IMR-90 (cell line): ENCODE measurements at regions not wholly inside any gene's neighbourhood (a gene's known extent, or its start where the extent isn't known, plus 50 kb on each side); places are given as distances from the start of the nearest gene placed in this dataset.

Experiments
- ATAC-seq: fragments of 200-7000 bp; cut with Tn5 transposase; 2 replicates; pipeline ENCODE4 v1.9.1; 2020; ENCODE audit warnings: low read depth, mild to moderate bottlenecking, moderate library complexity
- BruUV-seq: library from RNA; stranded (reverse); fragments of 400-500 nt; replicated peaks from 2 replicates; lab custom pipeline; 2021; lab: Mats Ljungman, UMichigan
- CTCF ChIA-PET: fragments of 300-600 bp; formaldehyde crosslinking; extraction: SDS; loops from one replicate; lab custom pipeline; 2021; ENCODE audit warnings: antibody characterized with exemption; lab: Yijun Ruan, JAX
- POLR2A ChIA-PET: fragments of 300-600 bp; sonication (Branson Sonifier 250); formaldehyde crosslinking; loops from one replicate; lab custom pipeline; 2022; ENCODE audit warnings: antibody characterized with exemption; ENCODE audit not compliant: unreplicated experiment; lab: Charles Lee
- DNase-seq: peaks from one replicate; pipeline ENCODE4 v3.0.0; 2013
- H2AFZ ChIP-seq: replicated peaks from 2 replicates; pipeline ENCODE3; 2013; ENCODE audit warnings: low read length, mild to moderate bottlenecking; ENCODE audit not compliant: poor library complexity
- H2AK5ac ChIP-seq: 2 replicates; pipeline ENCODE4 v1.6.1; 2013; ENCODE audit warnings: low read depth, low read length, inconsistent platforms
- H2AK9ac ChIP-seq: replicated peaks from 2 replicates; pipeline ENCODE3; 2013; ENCODE audit warnings: mild to moderate bottlenecking, low read depth, low read length, moderate library complexity; ENCODE audit not compliant: poor library complexity
- H2BK120ac ChIP-seq: 2 replicates; pipeline ENCODE4 v1.6.1; 2013; ENCODE audit warnings: low read depth, low read length, inconsistent platforms
- H2BK15ac ChIP-seq: 3 replicates; pipeline ENCODE4 v1.6.1; 2013; ENCODE audit warnings: low read depth, low read length, inconsistent platforms
- H2BK20ac ChIP-seq: 2 replicates; pipeline ENCODE4 v1.6.1; 2013; ENCODE audit warnings: low read depth, mild to moderate bottlenecking, inconsistent platforms, low read length, moderate library complexity
- H2BK5ac ChIP-seq: 2 replicates; pipeline ENCODE4 v1.6.1; 2013; ENCODE audit warnings: mild to moderate bottlenecking, low read depth, low read length, inconsistent platforms; ENCODE audit not compliant: poor library complexity, severe bottlenecking
- H3K14ac ChIP-seq: replicated peaks from 2 replicates; pipeline ENCODE4 v1.6.1; 2013; ENCODE audit warnings: low read depth, low read length, inconsistent platforms
- H3K18ac ChIP-seq: 2 replicates; pipeline ENCODE4 v1.6.1; 2013; ENCODE audit warnings: low read depth, low read length, control low read depth
- H3K23ac ChIP-seq: 2 replicates; pipeline ENCODE4 v1.6.1; 2013; ENCODE audit warnings: low read depth, low read length, inconsistent platforms
- H3K27ac ChIP-seq: 2 replicates; pipeline ENCODE4 v1.5.1; 2013; ENCODE audit warnings: mild to moderate bottlenecking, control low read depth, low read length; ENCODE audit not compliant: insufficient read depth
- H3K27me3 ChIP-seq: 2 replicates; pipeline ENCODE4 v1.6.1; 2013; ENCODE audit warnings: low read length; ENCODE audit not compliant: control insufficient read depth, insufficient read depth
- H3K36me3 ChIP-seq: 2 replicates; pipeline ENCODE4 v1.6.1; 2013; ENCODE audit warnings: low read length, mixed read lengths; ENCODE audit not compliant: control insufficient read depth, insufficient read depth
- H3K4ac ChIP-seq: 2 replicates; pipeline ENCODE4 v1.6.1; 2013; ENCODE audit warnings: low read depth, low read length, inconsistent platforms
- H3K4me1 ChIP-seq: 2 replicates; pipeline ENCODE4 v1.6.1; 2013; ENCODE audit warnings: low read length, mixed read lengths; ENCODE audit not compliant: control insufficient read depth, insufficient read depth
- H3K4me2 ChIP-seq: 2 replicates; pipeline ENCODE4 v1.6.1; 2013; ENCODE audit warnings: low read depth, mild to moderate bottlenecking, control low read depth, low read length, moderate library complexity
- H3K4me3 ChIP-seq: 2 replicates; pipeline ENCODE4 v1.5.1; 2013; ENCODE audit warnings: low read depth, mild to moderate bottlenecking, control low read depth, low read length, moderate library complexity; ENCODE audit not compliant: insufficient read depth
- H3K56ac ChIP-seq: 2 replicates; pipeline ENCODE4 v1.6.1; 2013; ENCODE audit warnings: low read length, inconsistent platforms; ENCODE audit not compliant: insufficient read depth; ENCODE audit errors: extremely low read depth
- H3K79me1 ChIP-seq, 2 experiments: 2 replicates each; pipeline ENCODE4 v1.6.1; 2013; ENCODE audit warnings: low read length in 2 of 2, inconsistent platforms in 1 of 2, low read depth in 1 of 2
- H3K9ac ChIP-seq: 2 replicates; pipeline ENCODE4 v1.6.1; 2013; ENCODE audit warnings: low read depth, low read length, control low read depth
- H3K9me1 ChIP-seq: 2 replicates; pipeline ENCODE4 v1.6.1; 2013; ENCODE audit warnings: low read length, inconsistent platforms; ENCODE audit not compliant: insufficient read depth
- H3K9me3 ChIP-seq: 2 replicates; pipeline ENCODE4 v1.6.1; 2013; ENCODE audit warnings: low read length; ENCODE audit not compliant: control insufficient read depth, insufficient read depth
- H4K20me1 ChIP-seq: 2 replicates; pipeline ENCODE4 v1.6.1; 2013; ENCODE audit warnings: low read length, inconsistent platforms; ENCODE audit not compliant: insufficient read depth
- H4K5ac ChIP-seq: 2 replicates; pipeline ENCODE4 v1.6.1; 2013; ENCODE audit warnings: mild to moderate bottlenecking, low read depth, low read length, control low read depth
- H4K8ac ChIP-seq, 2 experiments: 2 replicates each; pipeline ENCODE4 v1.6.1; 2013; ENCODE audit warnings: low read depth in 2 of 2, low read length in 2 of 2, control low read depth in 1 of 2, inconsistent platforms in 1 of 2
- H4K91ac ChIP-seq: 2 replicates; pipeline ENCODE4 v1.6.1; 2013; ENCODE audit warnings: low read depth, low read length, inconsistent platforms; ENCODE audit not compliant: insufficient read depth
- BHLHE40 ChIP-seq: fragments of 150-350 bp; IDR thresholded peaks from 2 replicates; pipeline ENCODE4 v1.6.1; 2016; ENCODE audit warnings: mild to moderate bottlenecking, low read depth, low read length
- MAFK ChIP-seq: IDR thresholded peaks from 2 replicates; pipeline ENCODE4 v1.6.1; 2012; ENCODE audit warnings: low read depth, low read length, improper control_type of control experiment
- MXI1 ChIP-seq: IDR thresholded peaks from 2 replicates; pipeline ENCODE4 v1.6.1; 2012; ENCODE audit warnings: low read depth, mild to moderate bottlenecking, low read length, moderate library complexity, borderline replicate concordance
- SMC3 ChIP-seq: fragments of 150-350 bp; IDR thresholded peaks from 2 replicates; pipeline ENCODE4 v1.6.1; 2016; ENCODE audit warnings: low read depth, mild to moderate bottlenecking, antibody characterized with exemption, low read length, moderate library complexity
- whole genome bisulfite sequencing, 2 experiments: methylation state at CpG; one replicate each; pipeline versions ENCODE4 v1.1.5 to v1.1.7; 2013; ENCODE audit warnings: missing lambda C conversion rate in 2 of 2; ENCODE audit not compliant: insufficient read length in 1 of 2; ENCODE audit errors: extremely low coverage in 2 of 2; 5-methylcytosine and 5-hydroxymethylcytosine counted together
- dilution Hi-C: fragments of 300-500 bp; cut with HindIII; formaldehyde crosslinking; loops from one replicate; pipeline ENCODE4 v1.14.3; 2018; ENCODE audit warnings: low sequenced_read_pairs; ENCODE audit not compliant: unreplicated experiment
- in situ Hi-C: fragments of 300-500 bp; cut with MboI; formaldehyde crosslinking; loops from 3 replicates; pipeline ENCODE4 v1.14.3; 2019; ENCODE audit warnings: low sequenced_read_pairs, inconsistent platforms, mixed read lengths
- intact Hi-C: fragments of 100-400 bp; cut with micrococcal nuclease; formaldehyde crosslinking; loops from 2 replicates; pipeline ENCODE4 v1.10.0; 2022
- TF ChIP-seq, protein P1 (sequence below): fragments of 150-350 bp; IDR thresholded peaks from 2 replicates; pipeline ENCODE4 v1.6.1; 2016; ENCODE audit warnings: low read depth, mild to moderate bottlenecking, low read length, moderate library complexity, borderline replicate concordance
- TF ChIP-seq, protein P2 (sequence below): conservative IDR thresholded peaks from 2 replicates; pipeline ENCODE4 v1.5.1; 2012; ENCODE audit warnings: mild to moderate bottlenecking, low read depth, low read length, improper control_type of control experiment

DNA sequence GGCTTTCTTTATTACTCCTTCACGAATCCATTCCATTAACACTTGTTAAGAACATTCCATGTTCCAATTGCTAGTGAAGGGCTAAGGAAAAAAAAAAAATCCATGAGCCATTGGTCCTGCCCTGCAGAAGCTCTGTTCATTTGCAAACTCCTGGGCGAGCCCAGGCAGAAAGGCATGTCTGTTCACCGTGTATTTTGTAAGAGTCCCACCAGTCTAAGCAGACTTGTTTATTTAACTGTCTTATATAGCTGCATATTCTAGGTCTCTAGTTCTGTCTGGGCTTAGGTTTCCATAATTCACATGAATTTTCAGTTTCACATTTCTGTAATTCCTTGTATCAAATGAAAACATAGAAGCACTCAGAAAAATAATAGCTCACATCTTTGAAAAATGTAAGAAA, 97.4 kb upstream of the POU2AF2 start:
- no peak overlapping the region for H2AK5ac ChIP-seq
- in situ Hi-C loops (no loop called here), dilution Hi-C loops (no loop called here), intact Hi-C loops (no loop called here)
- H2AK9ac ChIP-seq, result no peak overlapping the region
- no peaks in the 10 kb centered on the region for H3K9me3 ChIP-seq
- BruUV-seq, result no TSS peak
- no peak overlapping the region for H2BK20ac ChIP-seq
- no peak overlapping the region for H4K8ac ChIP-seq
- no peak overlapping the region for H3K18ac ChIP-seq
- no peaks in the 10 kb centered on the region for H4K20me1 ChIP-seq
- H3K9me1 ChIP-seq, result no peaks in the 10 kb centered on the region
- H4K5ac ChIP-seq, result no peak overlapping the region
- CTCF ChIA-PET, result interaction anchor here (0.6 kb wide), 1 partner anchor 70 kb away, joined by 5 read pairs; no protein-coding TSS in a partner anchor
- POLR2A ChIA-PET, result no interaction called here
- no peak overlapping the region for H4K91ac ChIP-seq
- H3K79me1 ChIP-seq, result no peaks in the 10 kb centered on the region
- no peak overlapping the region for H3K9ac ChIP-seq
- H3K56ac ChIP-seq, result no peak overlapping the region
- DNase-seq (peak; percentile 43), ATAC-seq (peak; percentile 92)
- H2BK15ac ChIP-seq, result no peak overlapping the region
- no peak overlapping the region for H2BK120ac ChIP-seq
- no peak overlapping the region for H3K4ac ChIP-seq
- H3K36me3 ChIP-seq, result no peaks in the 10 kb centered on the region
- H3K4me3 ChIP-seq, result no peak overlapping the region
- H3K23ac ChIP-seq, result no peak overlapping the region
- TF ChIP-seq MAFK (no peak), SMC3 (no peak), BHLHE40 (no peak), MXI1 (no peak)
- TF ChIP-seq, protein P1, sequence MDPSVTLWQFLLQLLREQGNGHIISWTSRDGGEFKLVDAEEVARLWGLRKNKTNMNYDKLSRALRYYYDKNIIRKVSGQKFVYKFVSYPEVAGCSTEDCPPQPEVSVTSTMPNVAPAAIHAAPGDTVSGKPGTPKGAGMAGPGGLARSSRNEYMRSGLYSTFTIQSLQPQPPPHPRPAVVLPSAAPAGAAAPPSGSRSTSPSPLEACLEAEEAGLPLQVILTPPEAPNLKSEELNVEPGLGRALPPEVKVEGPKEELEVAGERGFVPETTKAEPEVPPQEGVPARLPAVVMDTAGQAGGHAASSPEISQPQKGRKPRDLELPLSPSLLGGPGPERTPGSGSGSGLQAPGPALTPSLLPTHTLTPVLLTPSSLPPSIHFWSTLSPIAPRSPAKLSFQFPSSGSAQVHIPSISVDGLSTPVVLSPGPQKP, result no peak
- TF ChIP-seq, protein P2, sequence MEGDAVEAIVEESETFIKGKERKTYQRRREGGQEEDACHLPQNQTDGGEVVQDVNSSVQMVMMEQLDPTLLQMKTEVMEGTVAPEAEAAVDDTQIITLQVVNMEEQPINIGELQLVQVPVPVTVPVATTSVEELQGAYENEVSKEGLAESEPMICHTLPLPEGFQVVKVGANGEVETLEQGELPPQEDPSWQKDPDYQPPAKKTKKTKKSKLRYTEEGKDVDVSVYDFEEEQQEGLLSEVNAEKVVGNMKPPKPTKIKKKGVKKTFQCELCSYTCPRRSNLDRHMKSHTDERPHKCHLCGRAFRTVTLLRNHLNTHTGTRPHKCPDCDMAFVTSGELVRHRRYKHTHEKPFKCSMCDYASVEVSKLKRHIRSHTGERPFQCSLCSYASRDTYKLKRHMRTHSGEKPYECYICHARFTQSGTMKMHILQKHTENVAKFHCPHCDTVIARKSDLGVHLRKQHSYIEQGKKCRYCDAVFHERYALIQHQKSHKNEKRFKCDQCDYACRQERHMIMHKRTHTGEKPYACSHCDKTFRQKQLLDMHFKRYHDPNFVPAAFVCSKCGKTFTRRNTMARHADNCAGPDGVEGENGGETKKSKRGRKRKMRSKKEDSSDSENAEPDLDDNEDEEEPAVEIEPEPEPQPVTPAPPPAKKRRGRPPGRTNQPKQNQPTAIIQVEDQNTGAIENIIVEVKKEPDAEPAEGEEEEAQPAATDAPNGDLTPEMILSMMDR, result no peak
- no peak overlapping the region for H3K4me2 ChIP-seq
- H3K14ac ChIP-seq, result no peak overlapping the region
- no peak overlapping the region for H2AFZ ChIP-seq
- no peak overlapping the region for H3K27ac ChIP-seq
- H2BK5ac ChIP-seq, result no peak overlapping the region
- H3K27me3 ChIP-seq, result no peaks in the 10 kb centered on the region
- no CpG with 5 or more reads among the region's 3 CpGs for WGBS, 2 experiments
- H3K4me1 ChIP-seq, result no peaks in the 10 kb centered on the region; the same call in 1 of the 2 replicates
